T-helper 2 cell treated with Interferon-gamma antibody and Interleukin-4, amounts not matched to agents 5 μg/mL and 100 μg/mL, for 36 hours (primary cell): ENCODE measurements at regions not wholly inside any gene's neighbourhood (a gene's known extent, or its start where the extent isn't known, plus 50 kb on each side); places are given as distances from the start of the nearest gene placed in this dataset.
"Not testable (repeated sequence)": the region's sequence is repeated elsewhere in the genome, so short reads cannot be mapped to it uniquely, and the experiment has no call there.

Experiments used
- DNase-seq: peaks from one replicate; pipeline ENCODE4 v3.0.0; 2021; ENCODE audit warnings: low spot score
- H3K27ac Mint-ChIP-seq: one replicate; pipeline ENCODE4 v1.8.0; 2021; ENCODE audit warnings: mild to moderate bottlenecking, mixed read lengths
- H3K27me3 Mint-ChIP-seq: one replicate; pipeline ENCODE4 v1.8.0; 2021; ENCODE audit warnings: low read depth, mixed read lengths
- H3K36me3 Mint-ChIP-seq: one replicate; pipeline ENCODE4 v1.8.0; 2021; ENCODE audit warnings: low read depth, mixed read lengths
- H3K4me1 Mint-ChIP-seq: one replicate; pipeline ENCODE4 v1.8.0; 2021; ENCODE audit warnings: low read depth, mixed read lengths
- H3K4me3 Mint-ChIP-seq: one replicate; pipeline ENCODE4 v1.8.0; 2022; ENCODE audit warnings: mild to moderate bottlenecking, moderate library complexity, mixed read lengths
- H3K9me3 Mint-ChIP-seq: one replicate; pipeline ENCODE4 v1.8.0; 2021; ENCODE audit warnings: mixed read lengths

GRCh38 chr9:7601739-7602138, 197.8 kb downstream of the DMAC1 start:
- Mint-ChIP-seq H3K27me3 (peaks cover 2% of the 10 kb centered on the region), H3K4me1 (no peaks in the 10 kb centered on the region), H3K9me3 (no peaks in the 10 kb centered on the region), H3K36me3 (no peaks in the 10 kb centered on the region), H3K4me3 (no peak overlapping the region), H3K27ac (no peak overlapping the region)
- DNase-seq: no peak

GRCh38 chr9:7597716-7598115, 201.9 kb downstream of the DMAC1 start:
- H3K9me3 Mint-ChIP-seq: peaks cover 15% of the 10 kb centered on the region
- H3K27me3 Mint-ChIP-seq: peaks cover 6% of the 10 kb centered on the region
- no peak for DNase-seq
- H3K4me1 Mint-ChIP-seq: peaks cover 2% of the 10 kb centered on the region
- no peak overlapping the region for H3K4me3 Mint-ChIP-seq
- H3K27ac Mint-ChIP-seq: no peak overlapping the region
- H3K36me3 Mint-ChIP-seq: no peaks in the 10 kb centered on the region

- DNase-seq: no peak
- Mint-ChIP-seq H3K4me1 (peaks cover 2% of the 10 kb centered on the region), H3K9me3 (peaks cover 15% of the 10 kb centered on the region), H3K27me3 (peaks cover 7% of the 10 kb centered on the region), H3K4me3 (no peak overlapping the region), H3K36me3 (no peaks in the 10 kb centered on the region), H3K27ac (no peak overlapping the region)
Observed at GRCh38 chr9:7592321-7593316, 207.0 kb downstream of the DMAC1 start.

- Mint-ChIP-seq H3K4me1 (peaks cover 2% of the 10 kb centered on the region), H3K36me3 (no peaks in the 10 kb centered on the region), H3K4me3 (no peak overlapping the region), H3K27me3 (peaks cover 7% of the 10 kb centered on the region), H3K27ac (no peak overlapping the region), H3K9me3 (peaks cover 15% of the 10 kb centered on the region)
- no peak for DNase-seq
Observed at GRCh38 chr9:7591501-7591900, 208.1 kb downstream of the DMAC1 start.

- Mint-ChIP-seq H3K9me3 (no peaks in the 10 kb centered on the region), H3K36me3 (no peaks in the 10 kb centered on the region), H3K4me3 (no peak overlapping the region), H3K27ac (no peak overlapping the region), H3K27me3 (peaks cover 4% of the 10 kb centered on the region), H3K4me1 (no peaks in the 10 kb centered on the region)
- DNase-seq: no peak
Observed at GRCh38 chr9:7580568-7580967, 219.0 kb downstream of the DMAC1 start.

- Mint-ChIP-seq H3K36me3 (no peaks in the 10 kb centered on the region), H3K4me1 (no peaks in the 10 kb centered on the region), H3K27me3 (peaks cover 4% of the 10 kb centered on the region), H3K27ac (no peak overlapping the region), H3K9me3 (no peaks in the 10 kb centered on the region), H3K4me3 (no peak overlapping the region)
- no peak for DNase-seq
Observed at GRCh38 chr9:7579351-7579750, 220.2 kb downstream of the DMAC1 start.

GRCh38 chr9:7578951-7579350, 220.6 kb downstream of the DMAC1 start:
- peaks cover 4% of the 10 kb centered on the region for H3K27me3 Mint-ChIP-seq
- H3K36me3 Mint-ChIP-seq: no peaks in the 10 kb centered on the region
- no peaks in the 10 kb centered on the region for H3K4me1 Mint-ChIP-seq
- H3K9me3 Mint-ChIP-seq: no peaks in the 10 kb centered on the region
- H3K4me3 Mint-ChIP-seq: no peak overlapping the region
- no peak for DNase-seq
- no peak overlapping the region for H3K27ac Mint-ChIP-seq

GRCh38 chr9:7570107-7570720, 229.4 kb downstream of the DMAC1 start:
- Mint-ChIP-seq H3K36me3 (no peaks in the 10 kb centered on the region), H3K27me3 (peaks cover 11% of the 10 kb centered on the region), H3K4me3 (no peak overlapping the region), H3K9me3 (no peaks in the 10 kb centered on the region), H3K27ac (no peak overlapping the region), H3K4me1 (peaks cover 7% of the 10 kb centered on the region)
- peak; percentile 43 for DNase-seq

GRCh38 chr9:7567687-7568086, 231.9 kb downstream of the DMAC1 start:
- H3K36me3 Mint-ChIP-seq: no peaks in the 10 kb centered on the region
- DNase-seq: no peak
- peaks cover 16% of the 10 kb centered on the region for H3K27me3 Mint-ChIP-seq
- H3K9me3 Mint-ChIP-seq: no peaks in the 10 kb centered on the region
- no peak overlapping the region for H3K27ac Mint-ChIP-seq
- no peak overlapping the region for H3K4me3 Mint-ChIP-seq
- peaks cover 7% of the 10 kb centered on the region for H3K4me1 Mint-ChIP-seq

- H3K36me3 Mint-ChIP-seq: no peaks in the 10 kb centered on the region
- H3K4me1 Mint-ChIP-seq: no peaks in the 10 kb centered on the region
- no peak overlapping the region for H3K27ac Mint-ChIP-seq
- peaks cover 16% of the 10 kb centered on the region for H3K27me3 Mint-ChIP-seq
- no peak overlapping the region for H3K4me3 Mint-ChIP-seq
- no peaks in the 10 kb centered on the region for H3K9me3 Mint-ChIP-seq
- DNase-seq: no peak
Observed at GRCh38 chr9:7561527-7562080, 238.0 kb downstream of the DMAC1 start.

- Mint-ChIP-seq H3K36me3 (no peaks in the 10 kb centered on the region), H3K9me3 (no peaks in the 10 kb centered on the region), H3K4me1 (no peaks in the 10 kb centered on the region), H3K4me3 (no peak overlapping the region), H3K27ac (no peak overlapping the region), H3K27me3 (peaks cover 16% of the 10 kb centered on the region)
- no peak for DNase-seq
Observed at GRCh38 chr9:7560669-7561305, 238.8 kb downstream of the DMAC1 start.

- H3K9me3 Mint-ChIP-seq: no peaks in the 10 kb centered on the region
- no peaks in the 10 kb centered on the region for H3K36me3 Mint-ChIP-seq
- no peaks in the 10 kb centered on the region for H3K4me1 Mint-ChIP-seq
- peaks cover 31% of the 10 kb centered on the region for H3K27me3 Mint-ChIP-seq
- H3K4me3 Mint-ChIP-seq: no peak overlapping the region
- no peak overlapping the region for H3K27ac Mint-ChIP-seq
- no peak for DNase-seq
Observed at GRCh38 chr9:7554699-7555098, 244.9 kb downstream of the DMAC1 start.

- H3K4me1 Mint-ChIP-seq, H3K4me3 Mint-ChIP-seq: not testable (repeated sequence)
Observed at GRCh38 chr9:7552706-7553105, 246.9 kb downstream of the DMAC1 start.

GRCh38 chr9:7549249-7549648, 250.3 kb downstream of the DMAC1 start:
- no peak overlapping the region for H3K4me3 Mint-ChIP-seq
- no peaks in the 10 kb centered on the region for H3K4me1 Mint-ChIP-seq
- peaks cover 31% of the 10 kb centered on the region for H3K27me3 Mint-ChIP-seq
- DNase-seq: no peak
- no peak overlapping the region for H3K27ac Mint-ChIP-seq
- H3K36me3 Mint-ChIP-seq: no peaks in the 10 kb centered on the region
- H3K9me3 Mint-ChIP-seq: no peaks in the 10 kb centered on the region

More at GRCh38 chr9:7552706-7553105, 246.9 kb downstream of the DMAC1 start:
- H3K9me3 Mint-ChIP-seq, DNase-seq, H3K36me3 Mint-ChIP-seq, H3K27ac Mint-ChIP-seq: not testable (repeated sequence)
- H3K27me3 Mint-ChIP-seq: peaks cover 26% of the 10 kb centered on the region
